Ectodermal cell (in vitro differentiated cells): ENCODE measurements at regions not wholly inside any gene's neighbourhood (a gene's known extent, or its start where the extent isn't known, plus 50 kb on each side); places are given as distances from the start of the nearest gene placed in this dataset.
A peak's percentile ranks its signal among the peaks of the same experiment; 100 is the strongest.

Experiments
- H3K27ac ChIP-seq: 2 replicates; pipeline ENCODE4 v1.7.0; 2013; ENCODE audit warnings: mild to moderate bottlenecking, low read depth, low read length; ENCODE audit not compliant: insufficient read depth, poor library complexity, severe bottlenecking
- H3K27me3 ChIP-seq: 2 replicates; pipeline ENCODE4 v1.7.0; 2013; ENCODE audit warnings: mild to moderate bottlenecking, low read length; ENCODE audit not compliant: insufficient read depth, control insufficient read depth, poor library complexity, severe bottlenecking
- H3K36me3 ChIP-seq: one replicate; pipeline ENCODE4 v1.7.0; 2013; ENCODE audit warnings: low read length; ENCODE audit not compliant: control insufficient read depth, insufficient read depth
- H3K4me1 ChIP-seq: one replicate; pipeline ENCODE4 v1.7.0; 2013; ENCODE audit warnings: low read length; ENCODE audit not compliant: control insufficient read depth, insufficient read depth
- H3K4me3 ChIP-seq: 2 replicates; pipeline ENCODE4 v1.7.0; 2013; ENCODE audit warnings: low read depth, low read length, control low read depth; ENCODE audit not compliant: insufficient read depth
- H3K9me3 ChIP-seq: 2 replicates; pipeline ENCODE4 v1.7.0; 2013; ENCODE audit warnings: mild to moderate bottlenecking, low read length, moderate library complexity; ENCODE audit not compliant: control insufficient read depth
- WGBS, 2 experiments: methylation state at CpG; one replicate each; pipeline ENCODE4 v1.1.7; 2013; ENCODE audit warnings: missing lambda C conversion rate in 2 of 2; 5-methylcytosine and 5-hydroxymethylcytosine counted together

DNA sequence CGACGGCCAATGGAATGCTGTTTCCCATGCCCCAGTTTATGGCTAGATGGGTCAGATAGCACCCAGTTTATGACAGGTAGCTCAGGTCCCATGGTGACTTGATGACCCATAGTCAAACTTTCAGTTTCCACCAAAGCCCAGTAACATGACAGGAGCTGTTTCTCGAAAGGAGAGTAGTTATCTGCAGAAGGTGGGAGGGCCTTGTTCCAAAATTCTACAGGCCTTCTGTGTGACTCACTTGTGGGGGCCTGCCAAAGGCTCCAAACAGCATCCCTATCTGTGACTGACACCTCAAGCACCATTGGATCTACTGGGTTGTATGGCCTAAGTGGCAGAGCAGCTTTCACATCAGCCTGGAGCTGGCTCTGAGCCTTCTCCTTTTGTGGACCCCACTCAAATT, 379.7 kb upstream of the MANEA start:
- Histone ChIP-seq H3K9me3 (no peaks in the 10 kb centered on the region), H3K27ac (no peak overlapping the region), H3K4me1 (no peaks in the 10 kb centered on the region), H3K4me3 (no peak overlapping the region), H3K36me3 (no peaks in the 10 kb centered on the region), H3K27me3 (no peaks in the 10 kb centered on the region)
- WGBS, 2 experiments: 91 to 95% methylated on average over 3 of the region's 3 CpGs

DNA sequence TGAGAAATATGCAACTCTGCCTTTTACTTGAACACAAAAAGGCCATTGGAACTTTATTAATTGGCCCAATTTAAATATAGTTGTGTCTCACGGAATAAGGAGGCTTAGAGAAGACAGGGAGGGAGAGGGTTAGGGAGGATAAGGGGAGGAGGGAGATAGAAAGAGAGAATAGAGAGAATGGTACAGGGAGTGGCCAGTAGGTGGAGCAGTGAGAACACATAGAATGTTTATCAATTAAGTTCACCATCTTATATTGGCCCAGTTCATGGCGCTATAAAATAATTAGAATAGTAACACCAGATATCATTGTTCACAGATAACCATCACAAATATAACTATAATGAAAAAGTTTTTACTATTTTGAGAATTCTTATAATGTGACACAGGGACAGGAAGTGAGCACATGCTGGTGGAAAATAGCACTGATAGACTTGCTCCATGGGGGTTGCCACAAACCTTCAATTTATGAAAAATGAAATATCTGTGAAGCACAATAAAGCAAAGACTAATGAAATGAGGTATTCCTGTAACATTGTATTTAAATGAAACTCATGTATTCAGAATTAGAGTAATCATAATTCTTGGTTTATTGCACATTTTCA, 374.1 kb upstream of the MANEA start:
- 26 to 53% methylated on average over 1 of the region's 2 CpGs for WGBS, 2 experiments
- no peaks in the 10 kb centered on the region for H3K36me3 ChIP-seq
- no peaks in the 10 kb centered on the region for H3K4me1 ChIP-seq
- H3K9me3 ChIP-seq: no peaks in the 10 kb centered on the region
- no peak overlapping the region for H3K27ac ChIP-seq
- no peaks in the 10 kb centered on the region for H3K27me3 ChIP-seq
- H3K4me3 ChIP-seq: no peak overlapping the region

GRCh38 chr6:95204178-95204577, 373.2 kb upstream of the MANEA start:
- WGBS, 2 experiments: 72 to 91% methylated on average over 2 of the region's 2 CpGs
- no peaks in the 10 kb centered on the region for H3K4me1 ChIP-seq

GRCh38 chr6:95208621-95209020, 368.7 kb upstream of the MANEA start:
- Histone ChIP-seq H3K27ac (no peak overlapping the region), H3K27me3 (no peaks in the 10 kb centered on the region), H3K4me3 (no peak overlapping the region), H3K9me3 (no peaks in the 10 kb centered on the region), H3K4me1 (no peaks in the 10 kb centered on the region), H3K36me3 (no peaks in the 10 kb centered on the region)
- 80% methylated on average over 1 to 2 of the region's 2 CpGs for WGBS, 2 experiments

More at GRCh38 chr6:95204178-95204577, 373.2 kb upstream of the MANEA start:
- H3K27me3 ChIP-seq: no peaks in the 10 kb centered on the region
- H3K4me3 ChIP-seq: no peak overlapping the region
- no peak overlapping the region for H3K27ac ChIP-seq
- no peaks in the 10 kb centered on the region for H3K9me3 ChIP-seq
- H3K36me3 ChIP-seq: no peaks in the 10 kb centered on the region

DNA sequence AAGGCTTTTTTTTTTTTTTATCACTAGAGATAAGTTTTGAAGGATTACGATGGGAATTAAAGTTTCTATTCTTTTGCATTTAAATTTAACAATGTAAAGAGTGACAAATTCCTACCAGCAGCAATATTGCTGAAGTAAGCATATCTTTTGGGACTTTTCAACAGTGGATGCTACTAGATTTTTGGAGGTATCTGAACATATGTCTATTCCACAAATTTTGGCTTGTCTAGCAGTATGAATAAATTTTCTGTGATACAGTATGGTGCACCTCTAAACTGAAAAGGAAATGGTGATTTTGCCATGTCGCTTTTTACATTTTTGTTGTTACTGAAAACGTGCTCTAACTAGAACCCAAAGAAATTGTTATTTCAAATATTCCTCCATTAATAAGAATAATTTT, 368.3 kb upstream of the MANEA start:
- no peak overlapping the region for H3K4me3 ChIP-seq
- H3K4me1 ChIP-seq: no peaks in the 10 kb centered on the region
- no peak overlapping the region for H3K27ac ChIP-seq
- H3K27me3 ChIP-seq: no peaks in the 10 kb centered on the region
- WGBS, 2 experiments: 100% methylated on average over 1 of the region's 3 CpGs
- no peaks in the 10 kb centered on the region for H3K36me3 ChIP-seq
- no peaks in the 10 kb centered on the region for H3K9me3 ChIP-seq

DNA sequence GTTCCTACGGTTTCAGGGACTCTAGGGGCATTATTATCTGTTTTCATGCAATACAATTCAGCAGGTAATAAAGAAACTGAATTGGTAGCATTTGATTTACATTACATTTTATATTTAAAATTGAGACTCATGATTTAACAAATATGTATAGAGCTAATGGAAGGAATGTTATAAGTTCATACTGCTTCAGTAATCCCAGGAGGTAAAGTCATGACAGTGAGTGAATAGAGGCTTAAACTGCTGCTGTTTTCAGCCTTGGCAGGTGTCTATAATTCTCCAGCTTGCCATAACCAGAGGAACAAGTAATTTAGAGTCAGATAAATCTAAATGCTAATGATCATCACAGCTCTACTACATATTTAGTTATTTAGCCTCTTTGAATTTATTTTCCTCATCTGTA, 360.8 kb upstream of the MANEA start:
- Histone ChIP-seq H3K27ac (no peak overlapping the region), H3K4me1 (no peaks in the 10 kb centered on the region), H3K27me3 (no peaks in the 10 kb centered on the region), H3K4me3 (no peak overlapping the region), H3K36me3 (no peaks in the 10 kb centered on the region), H3K9me3 (no peaks in the 10 kb centered on the region)
- 100% methylated on average over 1 of the region's 1 CpG; no CpG with 5 or more reads in 1 of the 2 experiments for WGBS, 2 experiments

GRCh38 chr6:95227351-95227750, 350.0 kb upstream of the MANEA start:
- Histone ChIP-seq H3K4me1 (peaks cover 8% of the 10 kb centered on the region), H3K27me3 (no peaks in the 10 kb centered on the region), H3K27ac (no peak overlapping the region), H3K9me3 (no peaks in the 10 kb centered on the region), H3K4me3 (no peak overlapping the region), H3K36me3 (no peaks in the 10 kb centered on the region)
- 82 to 87% methylated on average over 5 of the region's 5 CpGs for WGBS, 2 experiments

DNA sequence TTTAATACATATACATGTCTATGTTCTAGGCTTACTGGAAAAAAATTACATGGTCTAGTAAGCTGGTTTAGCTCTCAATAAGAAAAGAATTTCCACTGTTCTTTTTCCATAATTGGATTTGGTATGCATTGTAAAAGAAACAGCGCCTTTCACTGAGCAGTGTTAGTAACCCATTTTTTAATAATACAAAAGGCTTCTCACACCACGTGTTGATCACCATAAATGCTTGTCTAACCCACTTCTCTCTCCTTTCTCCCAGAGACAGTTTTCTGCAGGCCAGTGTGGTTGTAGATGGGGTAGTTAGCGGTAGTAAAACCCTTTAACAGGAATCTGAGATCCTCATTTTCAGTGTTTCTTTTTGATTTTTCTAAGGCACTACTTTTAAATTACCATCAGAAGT, 348.7 kb upstream of the MANEA start:
- H3K4me3 ChIP-seq: no peak overlapping the region
- H3K9me3 ChIP-seq: no peaks in the 10 kb centered on the region
- no peaks in the 10 kb centered on the region for H3K36me3 ChIP-seq
- peaks cover 8% of the 10 kb centered on the region for H3K4me1 ChIP-seq
- peak overlapping the region; percentile 60 for H3K27ac ChIP-seq
- no peaks in the 10 kb centered on the region for H3K27me3 ChIP-seq
- WGBS, 2 experiments: 22 to 40% methylated on average over 1 to 2 of the region's 3 CpGs

- Histone ChIP-seq H3K9me3 (no peaks in the 10 kb centered on the region), H3K4me1 (peaks cover 8% of the 10 kb centered on the region), H3K36me3 (no peaks in the 10 kb centered on the region), H3K27me3 (no peaks in the 10 kb centered on the region), H3K4me3 (no peak overlapping the region), H3K27ac (no peak overlapping the region)
- no CpG with 5 or more reads among the region's 2 CpGs for WGBS, 2 experiments
Observed at GRCh38 chr6:95230071-95230740, 347.1 kb upstream of the MANEA start.

DNA sequence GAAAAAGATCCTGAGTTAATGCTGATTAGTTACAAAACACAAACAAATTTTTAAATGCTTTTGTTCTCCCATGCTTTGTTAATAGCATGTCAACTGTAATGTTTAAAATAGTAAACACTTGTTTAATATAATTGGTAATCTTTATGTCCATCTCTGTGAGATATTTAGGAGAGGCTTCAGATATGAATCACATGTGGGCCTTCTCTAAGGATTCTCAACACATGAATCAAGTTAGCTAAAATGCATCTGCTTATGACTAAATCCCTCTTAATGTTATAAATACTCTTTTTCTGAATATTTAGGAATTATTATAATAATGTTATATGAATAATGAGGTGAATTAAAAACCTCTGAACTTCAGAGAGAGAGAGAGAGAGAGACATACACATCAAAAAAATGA, 345.9 kb upstream of the MANEA start:
- H3K4me3 ChIP-seq: no peak overlapping the region
- no peaks in the 10 kb centered on the region for H3K9me3 ChIP-seq
- H3K27me3 ChIP-seq: no peaks in the 10 kb centered on the region
- H3K27ac ChIP-seq: no peak overlapping the region
- peaks cover 8% of the 10 kb centered on the region for H3K4me1 ChIP-seq
- H3K36me3 ChIP-seq: no peaks in the 10 kb centered on the region
